ENCODE measurements at regions not wholly inside any gene's neighbourhood (a gene's known extent, or its start where the extent isn't known, plus 50 kb on each side); places are given as distances from the start of the nearest gene placed in this dataset.
"Not testable (repeated sequence)": the region's sequence is repeated elsewhere in the genome, so short reads cannot be mapped to it uniquely, and the experiment has no call there.

- no peak overlapping the region for H3K4me2 ChIP-seq
- no peak overlapping the region for H3K4me3 ChIP-seq
- TF ChIP-seq EZH2phosphoT487 (IDR thresholded peaks at IDR 0.05; ENCODE audit: low read depth, severe bottlenecking, unreplicated experiment) (no peak), EZH2 (IDR thresholded peaks at IDR 0.05; ENCODE audit: borderline replicate concordance) (no peak), CTCF (IDR thresholded peaks at IDR 0.05; ENCODE audit: poor library complexity) (no peak)
- no peaks in the 10 kb centered on the region for H3K79me2 ChIP-seq
- no peak for DNase-seq (ENCODE audit: low spot score)
- H3K9me2 ChIP-seq (replicated peaks; ENCODE audit: insufficient read depth), result no peaks in the 10 kb centered on the region
- WGBS (ENCODE audit: low lambda C conversion rate, missing lambda C conversion rate), result 84% methylated on average over 3 of the region's 3 CpGs
- no peaks in the 10 kb centered on the region for H3K27me3 ChIP-seq
- no peak overlapping the region for H3K27ac ChIP-seq
- H3K36me3 ChIP-seq (replicated peaks; ENCODE audit: insufficient read depth, low read depth), result no peaks in the 10 kb centered on the region
- no peaks in the 10 kb centered on the region for H3K9me3 ChIP-seq (ENCODE audit: low read depth)
- no peak overlapping the region for H2AFZ ChIP-seq
- no peaks in the 10 kb centered on the region for H3K4me1 ChIP-seq (ENCODE audit: insufficient read depth)
- no peaks in the 10 kb centered on the region for H4K20me1 ChIP-seq (ENCODE audit: insufficient read depth, poor library complexity, severe bottlenecking)
Observed at GRCh38 chr4:116132946-116133345, 952.4 kb downstream of the TRAM1L1 start.

- Histone ChIP-seq H3K4me1 (ENCODE audit: insufficient read depth) (no peaks in the 10 kb centered on the region), H3K27ac (no peak overlapping the region), H2AFZ (no peak overlapping the region), H4K20me1 (ENCODE audit: insufficient read depth, poor library complexity, severe bottlenecking) (no peaks in the 10 kb centered on the region), H3K4me2 (no peak overlapping the region), H3K9me3 (ENCODE audit: low read depth) (no peaks in the 10 kb centered on the region), H3K27me3 (no peaks in the 10 kb centered on the region), H3K4me3 (no peak overlapping the region), H3K9me2 (replicated peaks; ENCODE audit: insufficient read depth) (no peaks in the 10 kb centered on the region), H3K36me3 (replicated peaks; ENCODE audit: insufficient read depth, low read depth) (no peaks in the 10 kb centered on the region), H3K79me2 (no peaks in the 10 kb centered on the region)
- WGBS (ENCODE audit: low lambda C conversion rate, missing lambda C conversion rate), result 91% methylated on average over 2 of the region's 2 CpGs
- no peak for DNase-seq (ENCODE audit: low spot score)
- TF ChIP-seq CTCF (IDR thresholded peaks at IDR 0.05; ENCODE audit: poor library complexity), result no peak
- TF ChIP-seq EZH2phosphoT487 (IDR thresholded peaks at IDR 0.05; ENCODE audit: low read depth, severe bottlenecking, unreplicated experiment), result no peak
- TF ChIP-seq EZH2 (IDR thresholded peaks at IDR 0.05; ENCODE audit: borderline replicate concordance), result no peak
Observed at GRCh38 chr4:116126794-116127193, 958.6 kb downstream of the TRAM1L1 start.

DNA sequence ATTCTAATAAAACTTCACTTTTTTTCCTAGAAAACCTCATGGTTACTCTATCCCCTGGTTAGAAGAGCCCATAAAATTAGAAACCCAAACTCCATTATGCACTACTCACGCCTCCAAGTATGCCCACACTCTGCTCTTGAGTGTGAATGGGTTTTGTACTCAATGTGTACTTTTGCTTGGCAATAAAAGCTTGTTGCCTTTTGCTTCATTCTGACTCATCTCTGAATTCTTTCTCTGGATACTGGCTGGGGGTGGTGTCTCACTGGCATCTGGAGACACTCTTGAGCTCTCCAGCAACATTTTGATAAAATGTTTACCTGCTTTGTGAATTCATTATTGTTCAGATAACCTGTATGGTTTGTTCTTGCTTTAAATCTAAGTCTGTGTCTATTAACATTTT lies 963.3 kb downstream of the TRAM1L1 start:
- no peaks in the 10 kb centered on the region for H3K9me2 ChIP-seq (replicated peaks; ENCODE audit: insufficient read depth)
- no peak overlapping the region for H3K4me2 ChIP-seq
- WGBS (ENCODE audit: low lambda C conversion rate, missing lambda C conversion rate), result 69% methylated on average over 1 of the region's 1 CpG
- H2AFZ ChIP-seq, result no peak overlapping the region
- no peaks in the 10 kb centered on the region for H3K9me3 ChIP-seq (ENCODE audit: low read depth)
- H3K27me3 ChIP-seq, result no peaks in the 10 kb centered on the region
- TF ChIP-seq CTCF (IDR thresholded peaks at IDR 0.05; ENCODE audit: poor library complexity) (no peak), EZH2phosphoT487 (IDR thresholded peaks at IDR 0.05; ENCODE audit: low read depth, severe bottlenecking, unreplicated experiment) (no peak)
- no peaks in the 10 kb centered on the region for H3K36me3 ChIP-seq (replicated peaks; ENCODE audit: insufficient read depth, low read depth)
- H3K4me1 ChIP-seq (ENCODE audit: insufficient read depth), result no peaks in the 10 kb centered on the region
- no peaks in the 10 kb centered on the region for H3K79me2 ChIP-seq
- H3K4me3 ChIP-seq, result no peak overlapping the region
- DNase-seq (ENCODE audit: low spot score), result peak; percentile 39
- H4K20me1 ChIP-seq (ENCODE audit: insufficient read depth, poor library complexity, severe bottlenecking), result no peaks in the 10 kb centered on the region
- peak overlapping the region; percentile 35 for H3K27ac ChIP-seq

GRCh38 chr4:116118221-116118620 lies 967.2 kb downstream of the TRAM1L1 start:
- no peaks in the 10 kb centered on the region for H3K9me2 ChIP-seq (replicated peaks; ENCODE audit: insufficient read depth)
- H3K27ac ChIP-seq, result no peak overlapping the region
- no peaks in the 10 kb centered on the region for H3K4me1 ChIP-seq (ENCODE audit: insufficient read depth)
- H3K79me2 ChIP-seq, result no peaks in the 10 kb centered on the region
- no peaks in the 10 kb centered on the region for H3K36me3 ChIP-seq (replicated peaks; ENCODE audit: insufficient read depth, low read depth)
- TF ChIP-seq EZH2 (IDR thresholded peaks at IDR 0.05; ENCODE audit: borderline replicate concordance), result no peak
- no peak for TF ChIP-seq EZH2phosphoT487 (IDR thresholded peaks at IDR 0.05; ENCODE audit: low read depth, severe bottlenecking, unreplicated experiment)
- no peak for TF ChIP-seq CTCF (IDR thresholded peaks at IDR 0.05; ENCODE audit: poor library complexity)
- no peaks in the 10 kb centered on the region for H4K20me1 ChIP-seq (ENCODE audit: insufficient read depth, poor library complexity, severe bottlenecking)
- DNase-seq (ENCODE audit: low spot score), result no peak
- no peak overlapping the region for H2AFZ ChIP-seq
- no peak overlapping the region for H3K4me3 ChIP-seq
- 72% methylated on average over 3 of the region's 3 CpGs for WGBS (ENCODE audit: low lambda C conversion rate, missing lambda C conversion rate)
- H3K9me3 ChIP-seq (ENCODE audit: low read depth), result no peaks in the 10 kb centered on the region
- no peaks in the 10 kb centered on the region for H3K27me3 ChIP-seq
- no peak overlapping the region for H3K4me2 ChIP-seq

DNA sequence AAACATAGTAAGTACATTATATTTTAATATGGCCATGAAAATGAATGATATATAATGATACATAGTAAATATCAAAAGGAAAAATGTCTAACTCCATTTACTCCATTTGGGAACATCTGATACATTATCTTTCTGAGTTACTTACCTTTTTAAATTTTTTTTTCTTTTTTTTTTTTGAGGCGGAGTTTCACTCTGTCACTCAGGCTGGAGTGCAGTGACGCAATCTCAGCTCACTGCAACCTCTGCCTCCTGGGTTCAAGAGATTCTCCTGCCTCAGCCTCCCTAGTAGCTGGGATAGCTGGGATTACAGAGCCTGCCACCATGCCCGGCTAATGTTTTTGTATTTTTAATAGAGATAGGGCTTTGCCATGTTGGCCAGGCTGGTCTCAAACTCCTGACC lies 972.5 kb downstream of the TRAM1L1 start:
- 92% methylated on average over 3 of the region's 3 CpGs for WGBS (ENCODE audit: low lambda C conversion rate, missing lambda C conversion rate)
- H3K4me1 ChIP-seq (ENCODE audit: insufficient read depth); H3K36me3 ChIP-seq (replicated peaks; ENCODE audit: insufficient read depth, low read depth); H4K20me1 ChIP-seq (ENCODE audit: insufficient read depth, poor library complexity, severe bottlenecking); H3K4me3 ChIP-seq; H3K79me2 ChIP-seq; H3K4me2 ChIP-seq; H3K9me2 ChIP-seq (replicated peaks; ENCODE audit: insufficient read depth); DNase-seq (ENCODE audit: low spot score); H2AFZ ChIP-seq; H3K27ac ChIP-seq; H3K9me3 ChIP-seq (ENCODE audit: low read depth); H3K27me3 ChIP-seq: not testable (repeated sequence)

All from hepatocyte (in vitro differentiated cells).